H1 (cell line): ENCODE measurements at regions not wholly inside any gene's neighbourhood (a gene's known extent, or its start where the extent isn't known, plus 50 kb on each side); places are given as distances from the start of the nearest gene placed in this dataset.

Experiments used
- CHD7 ChIP-seq: fragments of 300-600 bp; sonication (generic); IDR thresholded peaks from 2 replicates; pipeline ENCODE4 v1.7.1; 2012; ENCODE audit warnings: low read length, moderate library complexity, mild to moderate bottlenecking, inconsistent platforms; ENCODE audit not compliant: insufficient replicate concordance
- JUN ChIP-seq: IDR thresholded peaks from 2 replicates; pipeline ENCODE4 v1.6.1; 2011; ENCODE audit warnings: low read depth, mild to moderate bottlenecking, improper control_type of control experiment, low read length
- NANOG ChIP-seq: IDR thresholded peaks from 2 replicates; pipeline ENCODE4 v1.6.1; 2011; ENCODE audit warnings: low read length, low read depth, mild to moderate bottlenecking, inconsistent platforms; ENCODE audit not compliant: insufficient read depth, poor library complexity, severe bottlenecking
- PHF8 ChIP-seq: fragments of 200-600 bp; sonication (generic); conservative IDR thresholded peaks from 2 replicates; pipeline ENCODE4 v1.7.1; 2012; ENCODE audit warnings: low read depth, mild to moderate bottlenecking, inconsistent platforms, low read length, moderate library complexity
- POLR2A ChIP-seq, 2 experiments: IDR thresholded peaks; 1 replicate in 1 of 2; 2 replicates in 1 of 2; pipeline ENCODE4 v1.6.1; 2011; ENCODE audit warnings: low read depth in 2 of 2, low read length in 2 of 2, mild to moderate bottlenecking in 2 of 2; ENCODE audit errors: control extremely low read depth in 1 of 2
- SP2 ChIP-seq: IDR thresholded peaks from 2 replicates; pipeline ENCODE4 v1.6.1; 2012; ENCODE audit warnings: mild to moderate bottlenecking, low read length, inconsistent platforms
- TAF1 ChIP-seq: IDR thresholded peaks from 2 replicates; pipeline ENCODE4 v1.6.1; 2011; ENCODE audit warnings: mild to moderate bottlenecking, low read depth, low read length
- TAF7 ChIP-seq: optimal IDR thresholded peaks from 2 replicates; pipeline ENCODE3; 2011; ENCODE audit warnings: low read depth, mild to moderate bottlenecking, inconsistent platforms, low read length, moderate library complexity, borderline replicate concordance
- TEAD4 ChIP-seq: IDR thresholded peaks from 2 replicates; pipeline ENCODE4 v1.6.1; 2012; ENCODE audit warnings: low read depth, low read length, inconsistent platforms, mixed read lengths

- TF ChIP-seq CHD7 (no peak), POLR2A (IDR thresholded peaks at IDR 0.05; ENCODE audit: control extremely low read depth in 1 of 2, low read depth in 2 of 2, low read length in 2 of 2) (no peak), JUN (no peak), TAF1 (no peak), SP2 (no peak), TEAD4 (no peak), TAF7 (no peak), NANOG (no peak), PHF8 (no peak)
Measured at GRCh38 chr13:31038834-31039552, 106.5 kb downstream of the TEX26 start (continued).
